NCI-H69 (cell line): ENCODE measurements at regions not wholly inside any gene's neighbourhood (a gene's known extent, or its start where the extent isn't known, plus 50 kb on each side); places are given as distances from the start of the nearest gene placed in this dataset.

ENCODE experiments used
- DNase-seq: peaks from one replicate; lab custom pipeline; 2025; lab: John Stamatoyannopoulos, UW

DNA sequence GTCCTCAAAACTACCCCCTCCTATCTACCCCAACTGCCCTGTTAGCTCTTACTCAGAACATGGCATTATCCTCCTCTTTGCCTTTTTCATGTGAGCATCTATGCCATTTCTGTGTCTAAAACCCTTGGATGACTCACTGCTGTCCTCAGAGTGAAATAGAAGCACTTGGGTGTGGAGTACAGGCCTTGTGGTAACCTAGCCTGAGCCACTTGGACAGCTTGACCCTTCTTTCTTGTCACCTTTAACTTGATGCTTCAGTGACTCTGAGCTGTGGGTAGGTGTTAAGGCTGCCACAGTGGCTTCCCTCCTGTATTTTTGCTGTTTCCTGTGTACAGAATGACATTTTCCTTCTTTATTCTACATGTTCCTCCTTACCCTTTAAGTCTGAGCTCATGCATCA is 391.4 kb downstream of the SH3GL2 start:
- peak; percentile 37 for DNase-seq

DNA sequence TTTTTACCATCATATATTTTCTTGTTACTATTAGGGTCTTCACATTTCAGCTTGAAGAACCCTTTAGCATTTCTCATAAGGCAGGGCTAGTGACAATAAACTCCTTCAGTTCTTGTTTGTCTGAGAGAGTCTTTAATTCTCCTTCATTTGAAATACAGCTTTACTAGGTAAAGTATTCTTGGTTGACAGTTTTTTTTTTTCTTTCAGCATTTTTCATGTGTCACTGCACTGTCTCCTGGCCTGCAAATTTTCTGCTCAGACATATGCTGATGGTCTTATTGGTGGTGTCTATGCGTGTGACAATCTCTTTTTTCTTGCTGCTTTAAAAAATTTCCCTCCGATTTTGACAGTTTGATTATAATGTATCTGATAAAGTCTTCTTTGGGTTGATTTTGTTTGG is 399.9 kb downstream of the SH3GL2 start:
- DNase-seq: no peak

DNA sequence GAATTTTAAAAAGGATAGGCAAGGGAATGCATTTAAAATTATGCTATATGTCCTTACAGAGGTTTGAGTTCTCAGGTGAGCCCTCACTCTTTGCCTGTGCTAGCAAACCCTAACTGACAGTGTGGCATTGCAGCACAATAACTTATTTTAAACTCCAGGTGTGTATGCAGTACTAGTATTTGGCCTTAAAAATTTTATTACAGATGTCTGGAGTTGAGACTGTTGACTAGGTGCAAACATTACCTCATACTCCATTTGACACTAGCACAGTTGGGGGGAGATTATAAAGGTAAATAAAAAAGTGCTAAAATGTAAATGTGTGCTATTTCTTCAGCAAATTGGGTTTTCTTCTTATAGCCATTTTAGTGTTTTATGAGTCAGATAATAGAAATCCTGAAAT is 407.7 kb downstream of the SH3GL2 start:
- peak; percentile 86 for DNase-seq

DNA sequence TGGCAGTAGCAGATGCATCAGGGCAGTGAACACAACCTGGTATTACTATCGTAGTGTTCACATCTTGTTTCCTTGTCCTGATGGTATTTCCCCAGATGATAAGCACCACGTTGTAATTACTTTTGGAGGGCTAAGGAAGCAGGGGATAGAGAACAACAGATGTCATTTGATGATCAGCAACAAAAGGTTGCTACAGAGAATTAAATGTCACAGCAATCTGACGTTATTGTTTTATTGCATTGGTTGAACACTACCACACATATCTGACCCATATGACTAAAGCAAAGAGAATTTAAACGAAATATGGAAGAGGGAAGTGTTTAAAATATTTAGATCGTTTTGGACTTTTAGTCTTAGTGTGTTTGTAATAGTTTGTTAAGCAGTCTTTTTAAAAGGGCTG is 408.3 kb downstream of the SH3GL2 start:
- DNase-seq: peak; percentile 85

GRCh38 chr9:17988489-17988888 is 409.6 kb downstream of the SH3GL2 start:
- no peak for DNase-seq

- no peak for DNase-seq
Observed at GRCh38 chr9:17990602-17991001, 411.7 kb downstream of the SH3GL2 start.

GRCh38 chr9:17993024-17993423 is 414.2 kb downstream of the SH3GL2 start:
- no peak for DNase-seq

- peak; percentile 72 for DNase-seq
Observed at GRCh38 chr9:17994695-17995425, 416.0 kb downstream of the SH3GL2 start.

- no peak for DNase-seq
Observed at GRCh38 chr9:17996728-17997127, 417.9 kb downstream of the SH3GL2 start.

DNA sequence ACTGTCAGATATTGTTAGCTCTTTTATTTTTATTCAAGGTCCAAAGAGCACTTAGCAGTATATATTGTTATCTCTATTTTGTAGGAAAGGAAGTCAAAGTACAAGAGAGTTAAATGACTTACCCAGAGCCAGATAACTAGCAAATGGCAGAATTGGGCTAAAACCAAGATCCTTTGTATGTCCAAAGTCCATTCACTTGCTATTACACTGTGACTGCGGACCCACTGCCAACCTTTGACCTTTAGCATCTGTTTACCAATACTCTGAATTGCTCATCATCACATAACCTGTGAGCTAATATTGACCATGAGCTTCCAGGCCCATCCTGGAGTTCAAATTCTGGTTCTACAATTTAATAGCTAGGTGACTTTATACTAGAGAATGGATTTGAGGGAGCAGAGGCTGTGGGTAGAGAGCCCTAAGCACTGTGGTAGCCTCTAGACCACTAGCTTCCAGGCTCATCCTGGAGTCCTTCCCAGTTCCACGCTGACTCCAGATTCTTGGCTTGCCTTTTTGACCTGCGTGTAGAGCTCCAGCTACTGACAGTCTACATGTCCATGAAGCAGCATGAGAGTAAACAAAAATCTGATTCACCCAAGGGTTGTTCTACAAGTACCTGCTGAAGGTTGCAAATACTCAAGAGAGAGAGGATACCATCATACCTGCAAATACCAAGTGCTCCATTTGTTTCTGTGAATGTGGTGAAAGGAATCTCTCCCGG is 424.0 kb downstream of the SH3GL2 start:
- DNase-seq: no peak

DNA sequence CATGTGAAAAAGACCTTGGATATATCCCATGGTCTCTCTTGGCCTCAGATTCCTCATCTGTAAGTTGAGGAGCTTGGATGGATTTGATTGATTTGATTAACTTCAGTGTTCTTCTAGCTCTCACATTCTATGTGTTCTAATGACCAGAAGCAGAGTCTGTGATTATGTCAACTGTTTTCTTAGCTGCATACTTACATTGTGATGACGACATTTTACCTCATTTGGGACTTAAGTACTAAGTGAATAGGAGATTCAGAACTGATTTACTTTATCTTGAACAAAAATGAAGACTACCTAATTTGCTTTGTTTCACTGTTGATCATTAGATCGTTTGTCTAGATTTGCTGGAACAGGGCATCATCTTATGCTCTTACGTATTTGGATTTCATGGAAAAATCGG is 427.7 kb downstream of the SH3GL2 start:
- DNase-seq: peak; percentile 36

DNA sequence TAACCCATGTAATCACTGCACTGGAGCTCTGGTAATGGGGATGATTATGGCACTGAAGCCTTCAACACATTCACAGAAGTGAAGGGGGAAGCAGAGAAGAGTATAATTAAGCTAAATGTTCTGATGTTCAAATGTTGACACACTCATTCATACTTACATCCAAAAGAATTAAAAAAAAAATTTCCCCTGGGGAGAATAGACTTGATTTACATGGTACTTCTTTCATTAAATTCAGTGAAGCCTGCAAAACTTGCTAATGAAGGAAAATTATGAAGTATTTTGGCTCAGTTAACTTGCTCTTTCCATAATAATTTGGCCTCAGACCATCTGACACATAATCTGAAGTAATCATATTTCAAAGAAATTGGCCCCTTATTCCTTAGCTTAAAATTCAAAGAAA is 428.8 kb downstream of the SH3GL2 start:
- peak; percentile 100 for DNase-seq

DNA sequence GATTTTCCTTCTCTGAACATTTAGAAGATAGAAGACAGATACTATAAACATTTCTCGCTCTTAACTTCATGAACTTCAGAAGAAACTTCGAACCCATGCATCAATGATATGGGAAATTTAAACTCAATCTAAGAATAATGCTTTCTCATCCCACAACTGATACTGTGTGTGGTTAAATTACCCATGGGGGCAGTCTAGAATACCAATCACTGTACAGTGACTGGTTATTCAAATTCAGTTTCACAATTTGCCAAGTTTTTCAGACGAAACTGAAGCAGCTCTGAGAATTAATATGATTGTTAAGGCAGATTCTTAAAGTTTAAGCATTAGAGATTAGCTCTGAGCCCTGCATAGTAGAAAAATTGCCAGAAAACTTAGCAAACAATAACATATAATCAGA is 431.0 kb downstream of the SH3GL2 start:
- no peak for DNase-seq

DNA sequence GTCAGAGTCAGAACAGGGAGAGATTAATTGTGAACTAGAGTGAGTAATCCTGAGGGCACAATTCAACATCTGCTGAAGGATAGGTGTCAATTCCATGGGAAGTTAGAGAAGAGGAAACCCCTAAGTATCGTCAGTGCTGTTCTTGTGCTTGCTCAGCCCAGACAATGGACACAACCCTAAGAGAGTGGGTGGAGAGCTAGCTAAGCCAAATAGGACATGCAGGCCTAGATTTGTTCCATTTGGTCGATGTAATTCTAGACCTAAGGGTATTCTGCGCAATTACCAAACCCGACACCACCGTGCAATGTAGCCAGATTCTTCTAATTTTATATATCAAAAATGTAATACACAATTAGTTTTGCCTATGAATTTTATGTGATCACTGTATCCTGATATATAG is 431.6 kb downstream of the SH3GL2 start:
- peak; percentile 39 for DNase-seq

GRCh38 chr9:18012170-18012569 is 433.3 kb downstream of the SH3GL2 start:
- no peak for DNase-seq

DNA sequence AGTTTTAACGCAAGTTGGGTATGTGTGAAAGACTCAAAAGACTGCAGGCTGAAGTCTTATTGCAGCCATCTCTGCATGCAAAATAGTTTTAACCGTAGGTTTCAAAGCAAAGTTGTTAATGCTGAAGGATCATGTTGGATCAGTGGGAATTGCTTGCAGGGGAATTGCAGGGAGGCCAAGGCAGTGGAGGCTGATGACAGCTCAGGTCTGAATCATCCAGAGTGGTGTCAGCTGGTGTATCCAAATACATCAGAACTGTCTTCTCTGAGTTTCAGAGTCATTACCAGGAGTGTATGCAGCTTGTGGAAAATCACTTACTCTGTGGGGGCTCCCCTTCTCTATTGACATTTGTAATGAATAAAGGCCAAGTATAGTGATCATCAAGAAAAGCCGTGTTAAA is 435.7 kb downstream of the SH3GL2 start:
- DNase-seq: peak; percentile 78

- DNase-seq: peak; percentile 67
Observed at GRCh38 chr9:18015116-18015515, 436.2 kb downstream of the SH3GL2 start.

DNA sequence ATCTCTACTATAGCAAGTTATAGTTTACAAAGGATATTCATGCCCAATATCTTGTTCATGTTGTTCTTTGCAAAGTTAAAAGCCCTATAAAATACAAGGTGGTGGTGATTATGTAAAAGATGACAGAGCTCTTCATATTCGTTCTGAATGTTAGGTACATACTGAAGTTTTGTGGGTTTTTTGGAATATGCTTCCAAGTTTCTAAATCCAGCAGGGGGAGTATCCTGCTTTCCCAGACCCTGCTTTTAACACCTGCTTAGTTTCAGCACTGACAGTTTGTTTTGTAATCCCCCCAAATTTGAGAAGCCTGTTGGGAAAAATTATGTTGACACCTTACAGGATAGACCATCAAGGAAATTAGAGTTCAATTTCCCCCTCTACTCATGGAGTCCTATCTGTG is 438.3 kb downstream of the SH3GL2 start:
- no peak for DNase-seq

DNA sequence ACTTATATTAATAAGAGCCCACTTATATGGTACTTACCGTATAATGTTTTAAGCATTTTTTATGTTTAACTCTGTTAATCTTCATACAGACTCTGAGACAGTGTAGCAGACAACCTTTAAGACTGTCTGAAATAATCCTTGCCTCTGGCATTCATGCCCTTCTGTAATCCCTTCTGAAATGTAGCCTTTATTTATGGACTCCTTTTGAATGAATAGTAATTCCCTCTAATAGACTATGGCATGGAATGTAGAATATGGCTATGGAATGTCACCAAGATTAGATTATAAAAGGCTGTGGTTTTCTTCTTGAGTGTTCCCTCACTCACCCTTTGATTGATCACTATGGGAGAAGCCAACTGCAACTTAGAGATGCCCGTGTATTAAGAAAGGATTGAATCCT is 439.4 kb downstream of the SH3GL2 start:
- DNase-seq: no peak

GRCh38 chr9:18018661-18019060 is 439.8 kb downstream of the SH3GL2 start:
- no peak for DNase-seq

DNA sequence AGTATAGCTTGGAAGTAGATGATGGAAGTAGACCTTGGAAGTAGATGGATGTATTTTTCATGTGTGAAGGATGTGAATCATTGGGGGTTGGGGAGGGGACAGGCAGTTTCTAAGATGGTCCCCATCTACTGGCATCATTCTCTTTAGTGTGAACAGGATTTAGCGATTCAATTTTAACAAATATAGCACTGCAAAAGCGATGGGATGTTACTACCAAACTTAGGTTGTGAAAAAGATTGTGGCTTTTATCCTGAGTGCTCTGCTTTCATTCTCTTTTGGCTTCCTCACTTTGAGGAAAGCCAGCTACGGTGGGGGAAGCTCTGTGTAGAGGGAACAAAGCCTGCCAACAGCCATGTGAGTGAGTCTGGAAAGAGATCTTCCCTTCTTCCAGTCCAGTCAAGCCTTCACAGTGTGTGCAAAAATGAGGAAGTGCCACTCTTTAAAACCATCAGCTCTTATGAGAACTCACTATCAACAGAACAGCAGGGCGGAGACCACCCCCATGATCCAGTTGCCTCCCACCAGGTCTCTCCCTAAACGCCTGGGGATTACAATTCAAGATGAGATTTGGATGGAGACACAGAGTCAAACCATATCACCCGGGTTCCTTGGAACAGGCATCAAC is 441.4 kb downstream of the SH3GL2 start:
- no peak for DNase-seq

GRCh38 chr9:18022642-18023041 is 443.8 kb downstream of the SH3GL2 start:
- DNase-seq: no peak

DNA sequence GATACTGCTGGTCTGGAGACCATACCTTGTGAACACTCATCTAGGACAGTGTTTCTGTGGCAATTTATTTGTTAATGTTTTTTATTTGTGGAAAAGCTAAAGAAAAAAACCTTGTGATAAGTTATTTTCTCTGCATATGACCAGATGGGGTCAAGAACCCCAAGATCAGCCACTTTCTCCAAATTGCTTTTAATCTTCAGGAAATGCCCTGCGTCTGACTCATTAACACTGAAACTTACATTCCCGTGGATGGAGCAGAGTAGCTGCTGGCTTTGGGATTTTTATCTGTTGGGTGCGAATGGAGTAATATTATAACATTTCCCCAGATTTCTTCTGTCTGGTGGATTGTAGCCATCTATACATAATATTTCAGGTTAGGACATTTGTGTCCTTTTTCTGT is 444.5 kb downstream of the SH3GL2 start:
- no peak for DNase-seq
